GM19468 (cell line): ENCODE measurements at regions not wholly inside any gene's neighbourhood (a gene's known extent, or its start where the extent isn't known, plus 50 kb on each side); places are given as distances from the start of the nearest gene placed in this dataset.
"Not testable (repeated sequence)": the region's sequence is repeated elsewhere in the genome, so short reads cannot be mapped to it uniquely, and the experiment has no call there.

Source experiments
- ATAC-seq: cut with Tn5 transposase; IDR thresholded peaks from one replicate; pipeline ENCODE4 v1.9.1; 2021; ENCODE audit warnings: mild to moderate bottlenecking, moderate library complexity, moderate number of reproducible peaks; ENCODE audit not compliant: unreplicated experiment; ENCODE audit errors: extremely low read depth

- no peak for ATAC-seq
Measured at GRCh38 chr5:154653764-154654485, 101.3 kb upstream of the LARP1 start.

- no peak for ATAC-seq
Measured at GRCh38 chr5:154653418-154653763, 101.8 kb upstream of the LARP1 start.

- no peak for ATAC-seq
Measured at GRCh38 chr5:154652746-154653417, 102.3 kb upstream of the LARP1 start.

GRCh38 chr5:154651795-154652194 is 103.4 kb upstream of the LARP1 start:
- ATAC-seq = not testable (repeated sequence)

GRCh38 chr5:154648706-154649105 is 106.5 kb upstream of the LARP1 start:
- no peak for ATAC-seq

GRCh38 chr5:154648229-154648628 is 106.9 kb upstream of the LARP1 start:
- ATAC-seq = no peak

GRCh38 chr5:154647761-154648145 is 107.4 kb upstream of the LARP1 start:
- ATAC-seq = no peak

- peak; percentile 64 for ATAC-seq
Measured at GRCh38 chr5:154647114-154647760, 107.9 kb upstream of the LARP1 start.

- ATAC-seq = no peak
Measured at GRCh38 chr5:154646745-154647113, 108.4 kb upstream of the LARP1 start.

GRCh38 chr5:154644745-154645411 is 110.3 kb upstream of the LARP1 start:
- ATAC-seq = no peak

- ATAC-seq = no peak
Measured at GRCh38 chr5:154642499-154643245, 112.5 kb upstream of the LARP1 start.

- not testable (repeated sequence) for ATAC-seq
Measured at GRCh38 chr5:154640213-154640831, 114.9 kb upstream of the LARP1 start.

- ATAC-seq = not testable (repeated sequence)
Measured at GRCh38 chr5:154636786-154637185, 118.4 kb upstream of the LARP1 start.

GRCh38 chr5:154636271-154636670 is 118.9 kb upstream of the LARP1 start:
- ATAC-seq = not testable (repeated sequence)

- ATAC-seq = not testable (repeated sequence)
Measured at GRCh38 chr5:154633744-154634143, 121.4 kb upstream of the LARP1 start.

- no peak for ATAC-seq
Measured at GRCh38 chr5:154631141-154631540, 124.0 kb upstream of the LARP1 start.

GRCh38 chr5:154630410-154630809 is 124.8 kb upstream of the LARP1 start:
- ATAC-seq = no peak

- no peak for ATAC-seq
Measured at GRCh38 chr5:154628685-154629084, 126.5 kb upstream of the LARP1 start.

- no peak for ATAC-seq
Measured at GRCh38 chr5:154627698-154628678, 127.2 kb upstream of the LARP1 start.
